ENCODE measurements at regions not wholly inside any gene's neighbourhood (a gene's known extent, or its start where the extent isn't known, plus 50 kb on each side); places are given as distances from the start of the nearest gene placed in this dataset.
"Not testable (repeated sequence)": the region's sequence is repeated elsewhere in the genome, so short reads cannot be mapped to it uniquely, and the experiment has no call there.

- no peak for DNase-seq (ENCODE audit: low spot score)
Measured at GRCh38 chr7:114364151-114364550, 50.5 kb upstream of the FOXP2 start.

DNA sequence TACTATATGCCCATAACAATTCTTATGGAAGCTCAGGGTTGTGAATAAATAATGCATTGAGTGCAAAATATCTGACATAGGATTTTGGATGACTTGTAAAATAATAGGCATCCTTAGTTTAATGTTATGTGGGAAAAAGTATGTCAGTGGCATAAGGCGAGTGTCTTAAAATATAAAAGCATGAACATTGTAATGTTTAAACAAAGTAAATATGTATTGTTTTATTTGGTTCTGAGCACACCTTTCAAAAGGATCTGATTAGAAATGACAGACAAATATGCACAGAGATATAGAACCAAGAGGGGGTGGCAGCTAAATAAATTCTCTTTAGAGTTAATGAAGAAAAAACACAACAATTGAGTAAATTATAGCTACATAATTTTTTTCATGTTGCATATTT lies 51.3 kb upstream of the FOXP2 start:
- DNase-seq (ENCODE audit: low spot score), result no peak

- no peak for DNase-seq (ENCODE audit: low spot score)
Measured at GRCh38 chr7:114358911-114359310, 55.7 kb upstream of the FOXP2 start.

- DNase-seq (ENCODE audit: low spot score), result no peak
Measured at GRCh38 chr7:114356133-114356532, 58.5 kb upstream of the FOXP2 start.

DNA sequence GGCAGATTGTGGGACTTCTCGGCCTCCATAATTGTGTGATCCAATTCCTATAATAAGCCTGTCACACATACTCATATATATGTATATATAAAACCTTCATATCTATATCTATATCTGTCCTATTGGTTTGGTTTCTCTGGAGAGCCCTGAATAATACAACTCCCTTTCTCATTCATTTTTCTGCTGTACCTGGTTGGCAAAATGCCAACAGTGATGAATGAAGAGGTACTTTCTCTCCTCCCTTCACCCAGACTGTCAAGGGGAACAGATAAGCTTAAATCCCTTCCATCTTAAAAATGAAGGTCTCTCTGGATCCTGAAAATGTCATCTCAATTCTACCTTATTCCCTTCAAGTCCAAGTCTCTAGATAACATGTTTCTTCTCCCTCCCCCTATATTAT lies 60.3 kb upstream of the FOXP2 start:
- no peak for DNase-seq (ENCODE audit: low spot score)

GRCh38 chr7:114345494-114345893 lies 69.1 kb upstream of the FOXP2 start:
- DNase-seq (ENCODE audit: low spot score), result no peak

DNA sequence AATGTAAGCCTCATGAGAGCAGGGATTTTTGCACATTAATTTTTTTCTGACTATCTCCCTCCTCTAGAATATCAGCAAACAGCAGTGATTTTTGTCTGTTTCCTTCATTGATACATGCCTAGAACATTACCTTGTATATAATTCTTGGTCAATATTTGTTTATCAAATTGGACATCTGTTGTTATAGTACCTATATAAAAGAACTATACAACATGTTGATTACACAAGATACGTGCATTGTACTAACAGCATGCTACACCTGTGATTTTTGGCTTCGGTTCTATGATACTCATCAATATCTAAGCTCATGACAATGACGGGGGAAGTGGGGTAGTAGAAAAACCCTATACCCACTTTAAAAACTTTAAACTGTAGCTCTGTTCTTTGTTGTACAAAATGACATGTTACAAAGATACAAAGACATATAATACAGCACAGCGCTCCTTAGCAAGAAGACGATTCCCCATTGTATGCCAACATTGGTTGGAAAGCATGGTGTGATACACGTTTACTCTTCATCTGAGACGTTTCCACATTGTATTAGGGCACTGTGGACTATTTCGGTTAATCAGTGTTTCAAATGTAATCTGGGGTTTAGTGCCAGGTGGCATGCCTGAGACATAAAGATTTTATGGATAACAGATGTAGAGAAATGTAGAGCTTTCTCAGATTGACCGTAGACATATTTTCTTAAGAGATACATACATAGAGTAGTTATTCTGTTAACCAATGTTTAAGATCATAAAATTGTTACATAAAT lies 70.5 kb upstream of the FOXP2 start:
- DNase-seq (ENCODE audit: low spot score), result no peak

DNA sequence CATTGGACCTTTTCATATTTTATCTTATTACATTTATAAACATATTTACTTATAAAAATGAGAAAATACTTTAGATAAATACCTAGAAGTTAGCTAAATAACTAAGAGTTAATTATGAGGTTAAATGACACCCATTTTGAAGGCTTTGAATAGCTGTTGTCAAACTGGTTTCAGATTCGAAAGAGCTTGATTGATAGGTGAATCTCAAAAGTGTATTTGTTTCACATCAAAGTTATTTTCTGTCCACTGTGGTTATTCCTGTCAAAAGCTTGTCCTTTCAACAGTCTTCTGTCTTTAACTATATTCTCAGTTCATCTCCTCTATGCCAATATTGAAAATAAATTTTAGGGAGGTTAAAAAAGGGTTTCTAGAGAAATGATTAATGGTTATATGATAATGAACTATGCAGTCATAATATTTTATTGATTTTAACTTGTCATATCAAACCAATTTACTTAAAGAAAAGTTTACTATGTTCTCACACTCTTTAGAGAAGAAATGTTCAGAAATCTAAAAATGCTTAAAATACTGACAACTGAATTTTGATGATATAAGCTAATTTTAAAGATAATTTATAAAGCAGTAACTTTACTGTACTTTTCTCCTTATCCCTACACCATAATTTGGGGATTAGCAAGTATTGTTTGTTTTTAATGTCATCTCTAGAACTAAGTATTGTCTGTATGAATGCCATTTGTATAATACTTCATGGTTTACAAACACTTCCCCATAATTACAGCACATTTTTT lies 72.0 kb upstream of the FOXP2 start:
- DNase-seq (ENCODE audit: low spot score), result no peak

DNA sequence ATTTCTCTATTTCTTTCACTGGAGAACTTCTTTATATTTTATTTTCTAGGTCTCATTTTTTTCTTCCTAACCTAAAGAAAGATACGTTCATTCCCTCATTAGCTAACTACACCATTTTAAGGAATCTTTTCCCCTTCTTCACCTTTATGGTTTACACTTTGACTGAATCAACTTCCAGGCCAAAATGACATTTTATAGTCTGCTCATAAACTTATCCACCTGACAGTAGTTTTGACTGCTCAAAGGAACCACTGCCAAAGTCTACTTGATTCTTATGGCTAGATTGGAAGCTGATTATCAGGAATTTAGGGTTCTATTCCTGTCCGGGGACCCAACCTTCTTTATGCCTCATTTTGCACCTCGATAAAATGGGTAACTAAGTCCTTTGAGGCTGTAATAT lies 73.0 kb upstream of the FOXP2 start:
- no peak for DNase-seq (ENCODE audit: low spot score)

DNA sequence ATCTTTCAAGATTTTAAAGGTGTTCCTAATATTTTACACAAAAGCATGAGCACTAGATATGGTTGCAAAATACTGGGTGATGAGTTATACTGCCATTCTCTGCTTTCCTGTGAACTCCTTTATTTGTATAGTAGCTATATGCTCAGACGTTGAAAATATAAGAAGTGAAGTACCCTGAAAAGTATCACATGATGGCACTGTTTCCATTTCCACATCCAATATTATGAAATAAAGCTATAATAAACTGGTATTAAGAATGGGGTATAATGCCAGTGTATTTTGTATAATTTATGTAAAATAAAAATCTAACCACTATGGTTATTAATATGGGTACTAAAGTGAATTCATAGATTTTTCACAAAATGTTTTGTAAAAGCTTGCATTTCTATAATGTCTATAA lies 79.6 kb upstream of the FOXP2 start:
- no peak for DNase-seq (ENCODE audit: low spot score)

GRCh38 chr7:114329458-114329857 lies 85.2 kb upstream of the FOXP2 start:
- DNase-seq (ENCODE audit: low spot score), result not testable (repeated sequence)

DNA sequence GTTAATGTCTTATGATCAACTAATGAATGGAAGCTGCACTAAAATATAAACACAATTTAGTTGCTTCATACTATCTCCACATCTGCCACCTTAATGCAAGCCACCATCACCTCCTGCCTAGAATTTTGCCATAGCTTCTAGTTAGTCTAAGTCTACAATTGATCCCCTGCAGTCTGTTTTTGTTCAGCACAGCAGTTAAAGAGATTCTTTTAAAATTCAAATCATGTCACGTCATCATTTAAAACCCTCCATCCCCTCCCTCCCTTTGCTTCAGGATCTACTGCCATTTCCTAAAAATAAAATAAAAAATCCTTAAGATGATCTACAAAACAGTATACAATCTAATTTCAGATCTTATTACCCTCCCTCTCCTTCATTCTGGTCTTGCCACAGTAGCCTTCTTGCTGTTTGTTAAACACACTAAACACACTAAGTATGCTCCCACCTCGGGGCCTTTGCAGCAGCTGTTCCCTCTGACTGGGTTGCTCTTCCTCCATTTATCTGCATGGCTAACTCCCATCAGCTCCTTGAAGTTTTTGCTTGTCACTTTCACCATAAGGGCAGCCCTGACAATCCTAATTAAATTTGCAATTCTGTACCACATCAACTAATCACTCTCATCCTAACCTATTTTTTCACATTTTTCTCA lies 97.0 kb upstream of the FOXP2 start:
- no peak for DNase-seq (ENCODE audit: low spot score)

DNA sequence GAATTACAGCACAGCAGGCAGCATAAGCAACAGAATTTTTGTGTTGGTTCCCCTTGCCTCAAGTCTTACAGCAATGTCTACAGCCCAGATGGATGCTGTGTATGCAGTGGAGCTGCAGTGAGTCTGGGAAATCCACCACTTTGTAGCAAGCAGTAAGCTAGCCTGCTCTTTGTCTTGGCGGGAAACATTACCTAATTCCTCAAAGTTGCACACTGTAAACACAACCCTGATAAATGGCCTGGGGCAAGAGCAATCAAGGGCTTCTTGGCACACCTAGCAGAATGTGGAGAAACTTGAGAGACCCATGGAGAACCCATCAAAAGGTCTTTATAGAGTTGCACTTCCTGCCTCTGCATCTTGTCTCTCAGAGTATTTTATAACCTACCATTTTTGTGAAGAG lies 102.0 kb upstream of the FOXP2 start:
- DNase-seq (ENCODE audit: low spot score), result no peak

DNA sequence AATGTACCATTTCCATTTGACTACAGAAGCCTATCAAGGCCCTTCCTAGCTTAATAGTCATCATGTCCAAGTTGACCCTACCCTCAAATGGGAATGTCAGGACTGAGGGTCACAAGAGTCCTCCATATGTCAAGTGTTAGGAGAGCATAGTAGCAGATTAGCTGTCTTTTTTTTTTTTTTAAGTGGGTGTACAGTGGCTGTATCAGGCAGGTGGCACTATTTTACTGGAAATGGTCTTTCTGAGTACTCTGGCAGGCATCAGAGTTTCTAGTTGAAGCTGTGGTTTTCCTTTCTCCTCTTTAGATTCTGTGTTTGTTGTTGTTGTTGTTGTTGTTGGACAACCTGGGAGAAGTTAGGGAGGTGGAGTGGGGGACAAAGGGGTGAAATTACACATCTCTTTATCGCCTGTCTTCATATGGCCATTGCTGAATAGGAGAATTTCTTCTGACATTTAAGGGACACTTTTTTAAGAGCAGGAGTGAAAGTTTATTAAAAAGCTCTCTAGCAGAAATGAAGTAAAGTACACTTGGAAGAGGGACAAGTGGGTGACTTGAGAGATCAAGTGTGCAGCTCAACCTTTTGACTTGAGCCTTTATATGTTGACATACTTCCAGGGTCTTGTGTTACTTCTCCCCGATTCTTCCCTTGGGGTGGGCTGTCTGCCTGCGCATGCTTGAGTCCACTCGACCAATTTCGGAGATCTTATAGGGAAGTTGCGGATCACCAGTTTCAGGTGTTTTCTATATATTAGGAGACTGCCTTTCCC lies 104.1 kb upstream of the FOXP2 start:
- no peak for DNase-seq (ENCODE audit: low spot score)

- DNase-seq (ENCODE audit: low spot score), result no peak
Measured at GRCh38 chr7:114309729-114310128, 104.9 kb upstream of the FOXP2 start.

GRCh38 chr7:114303301-114303700 lies 111.3 kb upstream of the FOXP2 start:
- DNase-seq (ENCODE audit: low spot score), result no peak

- no peak for DNase-seq (ENCODE audit: low spot score)
Measured at GRCh38 chr7:114302858-114303257, 111.8 kb upstream of the FOXP2 start.

DNA sequence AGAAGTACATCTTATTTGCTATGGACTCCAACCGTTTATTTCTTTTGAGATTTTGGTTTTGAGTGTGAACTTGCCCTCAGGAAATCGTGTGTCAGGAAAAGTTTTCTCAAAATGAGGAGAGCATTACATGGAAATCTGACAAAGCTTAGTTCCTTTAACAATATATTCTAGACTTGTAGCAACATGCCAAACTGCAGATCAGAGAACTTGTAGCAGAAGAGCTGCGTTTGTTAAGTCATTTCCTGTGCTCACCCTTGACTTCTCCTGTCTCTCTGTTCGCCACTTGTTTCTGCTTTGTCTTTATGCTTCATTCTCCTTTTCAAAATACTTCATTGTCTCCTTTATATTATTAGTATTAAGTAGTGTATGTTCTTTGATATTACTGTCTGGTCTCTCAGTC lies 116.6 kb upstream of the FOXP2 start:
- no peak for DNase-seq (ENCODE audit: low spot score)

GRCh38 chr7:114297121-114297520 lies 117.5 kb upstream of the FOXP2 start:
- no peak for DNase-seq (ENCODE audit: low spot score)

DNA sequence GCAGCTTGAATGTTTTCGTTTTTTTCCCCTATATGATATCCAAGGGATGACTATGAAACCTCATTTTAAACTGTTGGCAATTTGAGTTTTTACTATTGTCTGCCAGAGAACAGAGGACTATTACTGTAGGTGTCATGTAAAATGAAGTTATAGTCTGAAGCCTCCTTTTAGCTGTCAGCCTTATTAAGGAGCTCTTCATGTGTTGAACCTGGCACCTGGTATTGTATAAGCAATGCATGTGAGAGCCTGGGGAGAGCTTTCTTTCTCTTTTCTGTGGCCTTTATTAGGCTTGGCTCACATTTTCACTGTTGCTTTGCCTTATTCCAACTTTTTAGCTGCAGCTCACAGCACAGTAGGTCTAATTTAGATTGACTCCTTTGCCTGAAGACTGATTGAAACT lies 119.1 kb upstream of the FOXP2 start:
- DNase-seq (ENCODE audit: low spot score), result no peak

GRCh38 chr7:114294036-114294435 lies 120.6 kb upstream of the FOXP2 start:
- no peak for DNase-seq (ENCODE audit: low spot score)

DNA sequence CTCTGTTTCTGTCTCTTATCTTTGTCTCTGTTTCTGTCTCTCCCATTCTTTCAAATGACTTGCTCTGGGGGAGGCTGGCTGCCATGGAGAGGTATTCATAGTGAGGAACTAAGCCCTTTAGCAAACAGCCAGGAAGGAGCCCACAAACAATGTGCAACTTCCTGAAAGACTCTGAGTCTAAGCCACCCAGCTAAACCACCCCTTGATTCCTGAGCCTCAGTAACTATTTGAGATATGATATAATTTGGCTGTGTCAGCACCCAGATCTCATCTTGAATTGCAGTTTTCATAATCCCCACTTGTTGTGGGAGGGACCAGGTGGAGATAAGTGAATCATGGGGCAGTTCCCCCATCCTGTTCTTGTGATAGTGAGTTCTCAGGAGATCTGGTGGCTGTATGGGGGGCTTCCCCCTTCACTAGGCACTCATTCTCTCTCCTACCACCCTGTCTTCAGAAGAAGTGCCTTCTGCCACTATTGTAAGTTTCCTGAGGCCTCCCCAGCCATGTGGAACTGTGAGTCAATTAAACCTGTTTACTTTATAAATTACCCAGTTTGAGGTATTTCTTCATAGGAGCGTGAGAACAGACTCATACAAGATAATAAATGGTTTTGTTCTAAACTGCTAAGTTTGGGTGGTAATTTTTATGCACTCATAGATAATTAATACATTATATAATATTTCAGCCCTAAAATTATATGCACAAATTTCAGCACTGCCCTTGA lies 121.2 kb upstream of the FOXP2 start:
- DNase-seq (ENCODE audit: low spot score), result no peak

All from hematopoietic multipotent progenitor cell treated with erythropoietin and hydrocortisone succinate and interleukin-3 and kit ligand, for 17 days (in vitro differentiated cells).